ENCODE measurements at regions not wholly inside any gene's neighbourhood (a gene's known extent, or its start where the extent isn't known, plus 50 kb on each side); places are given as distances from the start of the nearest gene placed in this dataset.
"Not testable (repeated sequence)": the region's sequence is repeated elsewhere in the genome, so short reads cannot be mapped to it uniquely, and the experiment has no call there.

GRCh38 chr2:239592629-239593290 is 191.9 kb upstream of the HDAC4 start:
- TF ChIP-seq CTCF (IDR thresholded peaks at IDR 0.05; ENCODE audit: low read length); EZH2 (IDR thresholded peaks at IDR 0.05; ENCODE audit: borderline replicate concordance, low read length): not testable (repeated sequence)

Data from OCI-LY1 (cell line).